Bronchial epithelial cell (primary cell): ENCODE measurements at regions not wholly inside any gene's neighbourhood (a gene's known extent, or its start where the extent isn't known, plus 50 kb on each side); places are given as distances from the start of the nearest gene placed in this dataset.

Source experiments
- DNase-seq: peaks from one replicate; pipeline ENCODE4 v3.0.0-alpha.2; 2010; ENCODE audit warnings: low read depth
- FAIRE-seq: peaks from 2 replicates; lab custom pipeline; 2011; peaks lifted over from hg19 to GRCh38; lab: Jason Lieb, UNC
- H3K27me3 ChIP-seq: 2 replicates; pipeline ENCODE4 v1.5.1; 2011; ENCODE audit warnings: low read length; ENCODE audit not compliant: control insufficient read depth, insufficient read depth
- H3K36me3 ChIP-seq: 2 replicates; pipeline ENCODE4 v1.5.1; 2011; ENCODE audit warnings: low read length; ENCODE audit not compliant: control insufficient read depth, insufficient read depth
- H3K4me3 ChIP-seq: 2 replicates; pipeline ENCODE4 v1.5.1; 2011; ENCODE audit warnings: mild to moderate bottlenecking, low read depth, low read length, control low read depth
- TF ChIP-seq, protein P1 (sequence below): IDR thresholded peaks from 2 replicates; pipeline ENCODE4 v1.5.1; 2011; ENCODE audit warnings: mild to moderate bottlenecking, moderate library complexity, low read length, control low read depth, inconsistent platforms; ENCODE audit not compliant: insufficient read depth, severe bottlenecking

DNA sequence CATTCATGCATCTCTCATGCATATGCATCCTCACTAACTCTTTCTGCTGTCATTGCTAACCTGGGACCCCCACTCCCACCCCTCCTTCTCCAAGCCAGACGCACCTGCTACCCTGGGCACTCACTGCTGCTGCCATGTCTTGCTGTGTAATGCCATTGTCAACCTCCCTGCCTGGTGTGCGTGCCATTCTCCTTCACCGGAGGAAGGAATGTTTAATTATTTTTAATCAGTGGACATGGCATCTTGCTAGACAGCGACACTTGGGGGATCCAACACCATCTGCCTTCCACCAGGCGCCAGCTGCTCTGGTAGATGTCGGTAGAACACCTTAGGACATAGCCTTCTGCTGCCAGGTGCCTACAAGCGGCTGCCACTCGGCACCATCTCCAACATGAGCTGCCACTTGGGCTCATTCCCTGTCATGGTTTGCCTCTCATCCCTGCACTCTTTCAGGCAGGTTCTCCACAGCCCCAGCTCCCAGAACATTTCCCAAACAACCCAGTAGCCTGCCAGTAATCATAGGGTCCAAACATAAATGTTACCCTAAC, 306.9 kb downstream of the TTLL7 start:
- DNase-seq (no peak), FAIRE-seq (no peak)
- Histone ChIP-seq H3K36me3 (no peaks in the 10 kb centered on the region), H3K4me3 (no peak overlapping the region), H3K27me3 (no peaks in the 10 kb centered on the region)
- TF ChIP-seq, protein P1, sequence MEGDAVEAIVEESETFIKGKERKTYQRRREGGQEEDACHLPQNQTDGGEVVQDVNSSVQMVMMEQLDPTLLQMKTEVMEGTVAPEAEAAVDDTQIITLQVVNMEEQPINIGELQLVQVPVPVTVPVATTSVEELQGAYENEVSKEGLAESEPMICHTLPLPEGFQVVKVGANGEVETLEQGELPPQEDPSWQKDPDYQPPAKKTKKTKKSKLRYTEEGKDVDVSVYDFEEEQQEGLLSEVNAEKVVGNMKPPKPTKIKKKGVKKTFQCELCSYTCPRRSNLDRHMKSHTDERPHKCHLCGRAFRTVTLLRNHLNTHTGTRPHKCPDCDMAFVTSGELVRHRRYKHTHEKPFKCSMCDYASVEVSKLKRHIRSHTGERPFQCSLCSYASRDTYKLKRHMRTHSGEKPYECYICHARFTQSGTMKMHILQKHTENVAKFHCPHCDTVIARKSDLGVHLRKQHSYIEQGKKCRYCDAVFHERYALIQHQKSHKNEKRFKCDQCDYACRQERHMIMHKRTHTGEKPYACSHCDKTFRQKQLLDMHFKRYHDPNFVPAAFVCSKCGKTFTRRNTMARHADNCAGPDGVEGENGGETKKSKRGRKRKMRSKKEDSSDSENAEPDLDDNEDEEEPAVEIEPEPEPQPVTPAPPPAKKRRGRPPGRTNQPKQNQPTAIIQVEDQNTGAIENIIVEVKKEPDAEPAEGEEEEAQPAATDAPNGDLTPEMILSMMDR = no peak

DNA sequence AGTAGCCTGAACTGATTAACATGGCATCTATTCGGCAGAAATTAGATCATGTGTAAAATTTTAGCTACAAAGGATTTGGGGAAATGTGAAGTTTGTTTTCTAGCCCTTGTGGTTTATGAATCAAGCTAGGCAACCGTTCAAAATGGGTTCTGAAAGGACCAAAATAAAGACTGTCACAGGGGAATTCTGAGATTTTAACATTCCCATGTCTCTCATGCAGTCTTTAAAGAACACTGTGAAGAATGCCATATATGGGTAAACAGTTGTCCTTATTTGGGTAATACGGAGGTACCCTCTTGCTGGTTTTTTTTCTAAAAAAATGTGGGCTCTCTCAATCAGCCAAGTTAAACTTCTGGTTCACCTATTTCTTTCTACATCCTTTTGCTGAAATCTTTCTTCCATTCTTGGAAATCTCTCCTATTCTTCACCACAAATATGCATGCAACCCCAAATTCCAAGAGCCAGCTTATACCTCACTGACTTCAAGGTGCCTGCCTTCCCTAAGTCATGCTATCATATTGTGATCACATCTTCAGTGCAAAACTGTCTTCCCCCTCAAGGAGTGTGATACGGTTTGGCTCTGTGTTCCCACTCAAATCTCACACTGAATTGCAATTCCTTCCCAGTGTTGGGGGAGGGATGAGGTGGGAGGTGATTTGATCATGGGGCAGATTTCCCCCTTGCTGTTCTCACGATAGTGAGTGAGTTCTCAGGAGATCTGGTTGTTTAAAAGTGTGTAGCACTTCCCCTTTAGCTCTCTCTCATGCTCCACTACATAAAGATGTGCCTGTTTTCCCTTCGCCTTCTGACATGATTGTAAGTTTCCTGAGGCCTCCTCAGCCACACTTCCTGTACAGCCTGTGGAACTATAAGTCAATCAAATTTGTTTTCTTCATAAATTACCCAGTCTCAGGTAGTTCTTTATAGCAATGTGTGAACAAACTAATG, 308.7 kb downstream of the TTLL7 start:
- H3K4me3 ChIP-seq = no peak overlapping the region
- TF ChIP-seq, protein P1 = no peak
- no peaks in the 10 kb centered on the region for H3K36me3 ChIP-seq
- no peaks in the 10 kb centered on the region for H3K27me3 ChIP-seq
- no peak for FAIRE-seq
- no peak for DNase-seq

DNA sequence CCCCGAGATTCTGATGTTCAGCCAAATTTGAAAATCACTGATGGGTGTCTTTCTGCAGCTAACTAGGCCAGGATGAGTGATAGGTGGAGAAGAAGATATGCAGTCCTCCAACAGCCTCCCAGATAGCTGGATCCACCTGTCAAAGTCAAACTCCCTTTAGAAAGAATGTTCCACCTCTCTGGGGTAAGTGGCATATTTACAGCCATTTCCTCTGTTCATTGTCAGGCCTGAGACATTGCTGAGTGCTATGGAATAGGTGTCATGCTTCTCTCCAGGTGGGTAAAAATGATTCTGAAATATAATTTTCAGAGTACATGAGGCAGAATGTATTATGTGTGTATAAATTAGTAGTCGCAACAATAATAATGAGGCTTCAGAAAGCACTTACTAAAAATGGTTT, 316.8 kb downstream of the TTLL7 start:
- Histone ChIP-seq H3K36me3 (no peaks in the 10 kb centered on the region), H3K4me3 (no peak overlapping the region), H3K27me3 (no peaks in the 10 kb centered on the region)
- DNase-seq (no peak), FAIRE-seq (no peak)
- TF ChIP-seq, protein P1 = no peak

DNA sequence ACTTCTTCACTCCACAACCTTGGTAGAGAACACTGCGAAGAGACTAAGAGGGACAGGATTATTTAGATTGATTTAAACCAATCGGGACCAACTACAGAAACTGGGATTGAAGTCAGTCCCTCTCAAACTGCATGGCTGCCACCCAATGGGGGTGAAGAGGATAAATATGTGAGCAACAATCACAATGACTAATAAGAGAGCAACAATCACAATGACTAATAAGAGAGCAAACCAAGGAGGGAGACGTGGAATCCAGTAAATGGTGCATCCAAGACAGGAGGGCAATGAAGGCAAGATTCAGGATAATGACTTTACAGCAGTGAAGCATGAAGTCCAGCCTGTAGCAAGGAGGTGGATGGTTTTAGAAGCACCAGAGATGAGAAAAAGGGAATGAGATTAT, 322.8 kb downstream of the TTLL7 start:
- FAIRE-seq = no peak
- H3K27me3 ChIP-seq = no peaks in the 10 kb centered on the region
- TF ChIP-seq, protein P1 = no peak
- no peak overlapping the region for H3K4me3 ChIP-seq
- no peaks in the 10 kb centered on the region for H3K36me3 ChIP-seq
- peak; percentile 55 for DNase-seq

DNA sequence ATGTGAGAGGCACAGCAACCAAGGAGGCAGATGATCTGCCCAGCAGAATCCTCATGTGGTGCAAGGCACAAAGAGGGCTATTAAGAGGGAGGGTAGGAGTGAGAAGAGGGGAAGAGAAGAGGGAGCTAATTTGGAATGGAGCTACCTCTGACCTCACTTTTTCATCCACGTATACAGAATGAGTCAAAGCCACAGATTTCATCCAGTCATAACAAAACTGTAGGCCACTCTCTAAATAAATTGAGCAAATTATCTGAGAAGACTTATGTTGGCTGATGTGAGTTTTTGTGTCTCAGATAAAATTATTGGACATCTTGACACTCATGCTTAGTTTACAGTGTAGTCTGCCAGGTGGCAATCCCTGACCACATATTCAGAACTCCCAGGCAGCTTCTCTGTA, 325.6 kb downstream of the TTLL7 start:
- H3K36me3 ChIP-seq = no peaks in the 10 kb centered on the region
- TF ChIP-seq, protein P1 = no peak
- no peak for FAIRE-seq

DNA sequence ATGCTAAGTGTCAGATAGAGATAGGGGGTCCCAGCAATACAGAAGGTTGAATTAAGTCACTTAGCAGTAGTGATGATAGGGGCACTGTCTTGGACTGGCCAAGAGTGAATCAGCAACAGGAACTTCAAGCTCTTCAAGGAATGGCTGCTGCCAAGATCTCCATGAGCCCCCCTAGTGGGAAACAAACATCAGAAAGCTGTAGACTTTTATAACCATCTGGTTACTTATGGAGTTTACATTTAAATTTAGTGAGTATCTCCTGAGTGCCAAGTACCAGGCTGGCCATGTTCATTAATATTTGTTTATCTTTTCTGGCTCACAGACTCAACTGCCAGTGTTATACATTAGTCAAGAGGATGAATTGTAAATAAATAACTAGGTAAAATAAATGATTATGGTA, 327.3 kb downstream of the TTLL7 start:
- DNase-seq (no peak), FAIRE-seq (no peak)
- Histone ChIP-seq H3K4me3 (no peak overlapping the region), H3K27me3 (no peaks in the 10 kb centered on the region), H3K36me3 (no peaks in the 10 kb centered on the region)
- TF ChIP-seq, protein P1 = no peak

More for the DNA sequence above, 325.6 kb downstream of the TTLL7 start:
- no peak for DNase-seq
- Histone ChIP-seq H3K27me3 (no peaks in the 10 kb centered on the region), H3K4me3 (no peak overlapping the region)
